Colonic mucosa (tissue), 4 donors: ENCODE measurements at regions not wholly inside any gene's neighbourhood (a gene's known extent, or its start where the extent isn't known, plus 50 kb on each side); places are given as distances from the start of the nearest gene placed in this dataset.

ENCODE experiments used
- DNase-seq: peaks from one replicate; pipeline ENCODE4 v3.0.0-alpha.2; 2020
- H3K27ac ChIP-seq: fragments of 200-600 bp; one replicate; pipeline ENCODE4 v1.8.0; 2021
- H3K27me3 ChIP-seq: fragments of 200-600 bp; one replicate; pipeline ENCODE4 v1.8.0; 2021
- H3K36me3 ChIP-seq: fragments of 200-600 bp; one replicate; pipeline ENCODE4 v1.8.0; 2021
- H3K4me1 ChIP-seq: fragments of 200-600 bp; one replicate; pipeline ENCODE4 v1.8.0; 2021; ENCODE audit warnings: mild to moderate bottlenecking
- H3K4me3 ChIP-seq: fragments of 200-600 bp; one replicate; pipeline ENCODE4 v1.8.0; 2021
- H3K9ac ChIP-seq, 2 donors: one replicate each; pipeline ENCODE4 v1.7.0; 2013; ENCODE audit warnings: control low read depth in 2 of 2, low read depth in 2 of 2, low read length in 2 of 2
- H3K9me3 ChIP-seq: fragments of 200-600 bp; one replicate; pipeline ENCODE4 v1.8.0; 2021
- CTCF ChIP-seq: fragments of 200-600 bp; IDR thresholded peaks from one replicate; pipeline ENCODE4 v1.8.0; 2022; ENCODE audit warnings: antibody characterized with exemption, mild to moderate bottlenecking
- intact Hi-C: fragments of 100-400 bp; cut with DNase I; formaldehyde crosslinking; loops from one replicate; pipeline ENCODE4 v1.14.1; 2022
- donor health status: healthy.
- donor health status: DM: no; HTN: no; CAD: no.
- donor health status: DM: no; HTN: no; CAD: no.

- Histone ChIP-seq H3K4me3 (no peak overlapping the region), H3K27ac (no peak overlapping the region), H3K36me3 (no peaks in the 10 kb centered on the region), H3K27me3 (no peaks in the 10 kb centered on the region), H3K4me1 (no peaks in the 10 kb centered on the region), H3K9me3 (no peaks in the 10 kb centered on the region), H3K9ac (no peak overlapping the region)
- intact Hi-C loops, result no loop called here
- no peak for TF ChIP-seq CTCF
- no peak for DNase-seq
Observed at GRCh38 chr2:53455094-53455493, 312.5 kb upstream of the CHAC2 start.

- H3K9ac ChIP-seq, result no peak overlapping the region
- H3K9me3 ChIP-seq, result no peaks in the 10 kb centered on the region
- H3K4me1 ChIP-seq, result no peaks in the 10 kb centered on the region
- H3K27ac ChIP-seq, result no peak overlapping the region
- intact Hi-C loops, result no loop called here
- DNase-seq, result no peak
- no peak for TF ChIP-seq CTCF
- H3K4me3 ChIP-seq, result no peak overlapping the region
- H3K27me3 ChIP-seq, result no peaks in the 10 kb centered on the region
- H3K36me3 ChIP-seq, result no peaks in the 10 kb centered on the region
Observed at GRCh38 chr2:53452957-53453748, 314.5 kb upstream of the CHAC2 start.

GRCh38 chr2:53452400-53452799, 315.2 kb upstream of the CHAC2 start:
- no peak for DNase-seq
- Histone ChIP-seq H3K27me3 (no peaks in the 10 kb centered on the region), H3K27ac (no peak overlapping the region), H3K36me3 (no peaks in the 10 kb centered on the region), H3K9me3 (no peaks in the 10 kb centered on the region), H3K4me3 (no peak overlapping the region), H3K4me1 (no peaks in the 10 kb centered on the region), H3K9ac (no peak overlapping the region)
- TF ChIP-seq CTCF, result no peak
- intact Hi-C loops, result no loop called here

- H3K27ac ChIP-seq, result no peak overlapping the region
- no peak overlapping the region for H3K4me3 ChIP-seq
- H3K36me3 ChIP-seq, result no peaks in the 10 kb centered on the region
- intact Hi-C loops, result no loop called here
- TF ChIP-seq CTCF, result no peak
- DNase-seq, result no peak
- no peak overlapping the region for H3K9ac ChIP-seq
- H3K27me3 ChIP-seq, result no peaks in the 10 kb centered on the region
- H3K4me1 ChIP-seq, result no peaks in the 10 kb centered on the region
- H3K9me3 ChIP-seq, result no peaks in the 10 kb centered on the region
Observed at GRCh38 chr2:53450923-53451322, 316.7 kb upstream of the CHAC2 start.

GRCh38 chr2:53448591-53448990, 319.0 kb upstream of the CHAC2 start:
- TF ChIP-seq CTCF, result no peak
- Histone ChIP-seq H3K9me3 (no peaks in the 10 kb centered on the region), H3K4me1 (no peaks in the 10 kb centered on the region), H3K27ac (no peak overlapping the region), H3K9ac (no peak overlapping the region), H3K4me3 (no peak overlapping the region), H3K36me3 (no peaks in the 10 kb centered on the region), H3K27me3 (no peaks in the 10 kb centered on the region)
- DNase-seq, result no peak
- intact Hi-C loops, result no loop called here
